Neuronal stem cell (in vitro differentiated cells): ENCODE measurements at regions not wholly inside any gene's neighbourhood (a gene's known extent, or its start where the extent isn't known, plus 50 kb on each side); places are given as distances from the start of the nearest gene placed in this dataset.
"Not testable (repeated sequence)": the region's sequence is repeated elsewhere in the genome, so short reads cannot be mapped to it uniquely, and the experiment has no call there.

Source experiments
- DNase-seq: peaks from one replicate; pipeline ENCODE4 v3.0.0-alpha.2; 2013; ENCODE audit warnings: low spot score
- H2AFZ ChIP-seq: one replicate; pipeline ENCODE4 v1.6.1; 2013; ENCODE audit warnings: mild to moderate bottlenecking, low read length, inconsistent platforms
- H2AK5ac ChIP-seq: 2 replicates; pipeline ENCODE4 v1.6.1; 2013; ENCODE audit warnings: low read depth, mild to moderate bottlenecking, inconsistent platforms, low read length, moderate library complexity, mixed read lengths
- H2BK120ac ChIP-seq: 2 replicates; pipeline ENCODE4 v1.6.1; 2013; ENCODE audit warnings: low read depth, mild to moderate bottlenecking, inconsistent platforms, low read length, moderate library complexity, mixed read lengths
- H2BK12ac ChIP-seq: one replicate; pipeline ENCODE4 v1.6.1; 2013; ENCODE audit warnings: low read length, inconsistent platforms
- H2BK15ac ChIP-seq: 2 replicates; pipeline ENCODE4 v1.6.1; 2013; ENCODE audit warnings: mild to moderate bottlenecking, low read length, inconsistent platforms, mixed read lengths
- H2BK5ac ChIP-seq: one replicate; pipeline ENCODE4 v1.6.1; 2013; ENCODE audit warnings: inconsistent platforms, mild to moderate bottlenecking, low read length, moderate library complexity
- H3K14ac ChIP-seq: one replicate; pipeline ENCODE4 v1.6.1; 2013; ENCODE audit warnings: low read length, inconsistent platforms
- H3K18ac ChIP-seq: 2 replicates; pipeline ENCODE4 v1.6.1; 2013; ENCODE audit warnings: low read length, inconsistent platforms
- H3K23ac ChIP-seq: 2 replicates; pipeline ENCODE4 v1.6.1; 2013; ENCODE audit warnings: low read depth, mild to moderate bottlenecking, mixed read lengths, low read length, inconsistent platforms; ENCODE audit not compliant: poor library complexity
- H3K27ac ChIP-seq: replicated peaks from 3 replicates; pipeline ENCODE4 v1.5.1; 2013; ENCODE audit warnings: low read length, inconsistent platforms
- H3K27me3 ChIP-seq, 3 experiments: 2 replicates each; pipeline ENCODE4 v1.6.1; 2013; ENCODE audit warnings: low read length in 3 of 3, mild to moderate bottlenecking in 2 of 3, inconsistent platforms in 1 of 3, low read depth in 1 of 3, mixed read lengths in 1 of 3, moderate library complexity in 1 of 3; ENCODE audit not compliant: control insufficient read depth in 3 of 3, insufficient read depth in 3 of 3
- H3K36me3 ChIP-seq, 2 donors: replicated peaks in 1 of 2; 2 replicates each; pipeline ENCODE4 v1.6.1; 2013; ENCODE audit warnings: low read length in 2 of 2; ENCODE audit not compliant: control insufficient read depth in 2 of 2, insufficient read depth in 2 of 2
- H3K4ac ChIP-seq: 2 replicates; pipeline ENCODE4 v1.6.1; 2013; ENCODE audit warnings: inconsistent platforms, mild to moderate bottlenecking, low read length, moderate library complexity
- H3K4me1 ChIP-seq, 2 donors: 1 replicate in 1 of 2; 2 replicates in 1 of 2; pipeline ENCODE4 v1.6.1; 2013; ENCODE audit warnings: low read length in 2 of 2, low read depth in 1 of 2; ENCODE audit not compliant: control insufficient read depth in 2 of 2, insufficient read depth in 1 of 2
- H3K4me2 ChIP-seq: one replicate; pipeline ENCODE4 v1.6.1; 2013; ENCODE audit warnings: mild to moderate bottlenecking, low read length, inconsistent platforms; ENCODE audit not compliant: insufficient read depth, poor library complexity, severe bottlenecking
- H3K4me3 ChIP-seq, 2 donors: 2 replicates each; pipeline ENCODE4 v1.5.1; 2013; ENCODE audit warnings: low read length in 2 of 2, mild to moderate bottlenecking in 2 of 2, inconsistent platforms in 1 of 2, moderate library complexity in 1 of 2
- H3K79me1 ChIP-seq: one replicate; pipeline ENCODE4 v1.6.1; 2013; ENCODE audit warnings: low read depth, mild to moderate bottlenecking, inconsistent platforms, low read length, moderate library complexity
- H3K9ac ChIP-seq: one replicate; pipeline ENCODE4 v1.6.1; 2013; ENCODE audit warnings: mild to moderate bottlenecking, low read depth, low read length, inconsistent platforms; ENCODE audit not compliant: poor library complexity
- H3K9me3 ChIP-seq, 2 donors: replicated peaks in 1 of 2; 2 replicates each; pipeline versions ENCODE3 to v1.6.1; 2013; ENCODE audit warnings: low read length in 2 of 2, mild to moderate bottlenecking in 2 of 2, inconsistent platforms in 1 of 2, low read depth in 1 of 2, mixed read lengths in 1 of 2, moderate library complexity in 1 of 2; ENCODE audit not compliant: control insufficient read depth in 2 of 2, insufficient read depth in 1 of 2
- H4K8ac ChIP-seq: one replicate; pipeline ENCODE4 v1.6.1; 2013; ENCODE audit warnings: low read depth, mild to moderate bottlenecking, inconsistent platforms, low read length, moderate library complexity
- H4K91ac ChIP-seq: one replicate; pipeline ENCODE4 v1.6.1; 2013; ENCODE audit warnings: low read length, low read depth, mild to moderate bottlenecking, inconsistent platforms; ENCODE audit not compliant: poor library complexity
- WGBS, 2 donors: extraction: QIAGEN DNeasy Blood & Tissue Kit; methylation state at CpG; one replicate each; pipeline ENCODE4 v1.1.7; 2013; ENCODE audit warnings: missing lambda C conversion rate in 2 of 2, mixed read lengths in 1 of 2; ENCODE audit not compliant: insufficient read length in 2 of 2, insufficient replicate concordance in 1 of 2; ENCODE audit errors: extremely low coverage in 2 of 2; 5-methylcytosine and 5-hydroxymethylcytosine counted together

- H3K4ac ChIP-seq, result no peak overlapping the region
- H2AFZ ChIP-seq, result no peak overlapping the region
- peaks cover 0 to 5% of the 10 kb centered on the region in 2 donors for H3K4me1 ChIP-seq
- no peaks in the 10 kb centered on the region for H3K36me3 ChIP-seq
- H2BK12ac ChIP-seq, result no peak overlapping the region
- no peak overlapping the region for H3K9ac ChIP-seq
- no peak overlapping the region for H4K91ac ChIP-seq
- no peak overlapping the region for H2BK5ac ChIP-seq
- H2BK120ac ChIP-seq, result no peak overlapping the region
- no peak overlapping the region for H3K14ac ChIP-seq
- H3K4me3 ChIP-seq, result no peak overlapping the region
- no peaks in the 10 kb centered on the region for H3K9me3 ChIP-seq
- H3K79me1 ChIP-seq, result no peaks in the 10 kb centered on the region
- no peaks in the 10 kb centered on the region for H3K27me3 ChIP-seq
- no peak overlapping the region for H3K4me2 ChIP-seq
- WGBS, 2 donors, result no CpG with 5 or more reads among the region's 4 CpGs
- no peak overlapping the region for H3K18ac ChIP-seq
- H3K27ac ChIP-seq, result no peak overlapping the region
- H3K23ac ChIP-seq, result no peak overlapping the region
- no peak overlapping the region for H2AK5ac ChIP-seq
- DNase-seq, result no peak
- no peak overlapping the region for H4K8ac ChIP-seq
- no peak overlapping the region for H2BK15ac ChIP-seq
These were observed 108.3 kb downstream of the SPP2 start for GRCh38 chr2:234158812-234159211.

GRCh38 chr2:234157817-234158588, 107.5 kb downstream of the SPP2 start:
- H3K14ac ChIP-seq, result no peak overlapping the region
- no peak overlapping the region for H3K23ac ChIP-seq
- DNase-seq, result no peak
- H3K9me3 ChIP-seq, result no peaks in the 10 kb centered on the region
- no peak overlapping the region for H4K91ac ChIP-seq
- H3K27me3 ChIP-seq, result no peaks in the 10 kb centered on the region
- no peak overlapping the region for H2BK120ac ChIP-seq
- no peak overlapping the region for H3K4ac ChIP-seq
- no peak overlapping the region for H3K27ac ChIP-seq
- H2BK12ac ChIP-seq, result no peak overlapping the region
- no peak overlapping the region for H2AK5ac ChIP-seq
- H2AFZ ChIP-seq, result no peak overlapping the region
- H3K4me1 ChIP-seq, result peaks cover 0 to 5% of the 10 kb centered on the region in 2 donors
- no CpG with 5 or more reads among the region's 3 CpGs for WGBS, 2 donors
- no peak overlapping the region for H3K9ac ChIP-seq
- no peak overlapping the region for H2BK15ac ChIP-seq
- no peaks in the 10 kb centered on the region for H3K36me3 ChIP-seq
- H4K8ac ChIP-seq, result no peak overlapping the region
- no peak overlapping the region for H3K4me3 ChIP-seq
- H3K18ac ChIP-seq, result no peak overlapping the region
- H3K4me2 ChIP-seq, result no peak overlapping the region
- no peaks in the 10 kb centered on the region for H3K79me1 ChIP-seq
- H2BK5ac ChIP-seq, result no peak overlapping the region

GRCh38 chr2:234156326-234156725, 105.8 kb downstream of the SPP2 start:
- Histone ChIP-seq H3K9me3 (peaks cover 0 to 1% of the 10 kb centered on the region in 2 donors), H2BK120ac (no peak overlapping the region), H2AFZ (no peak overlapping the region), H2BK15ac (no peak overlapping the region), H3K4me1 (peaks cover 0 to 5% of the 10 kb centered on the region in 2 donors), H3K4me3 (no peak overlapping the region), H2AK5ac (no peak overlapping the region), H3K14ac (no peak overlapping the region), H4K91ac (no peak overlapping the region), H3K23ac (no peak overlapping the region), H3K4ac (no peak overlapping the region), H3K36me3 (no peaks in the 10 kb centered on the region), H4K8ac (no peak overlapping the region), H3K27ac (no peak overlapping the region), H3K9ac (no peak overlapping the region), H2BK12ac (no peak overlapping the region), H3K79me1 (no peaks in the 10 kb centered on the region), H3K18ac (no peak overlapping the region), H3K4me2 (no peak overlapping the region), H2BK5ac (no peak overlapping the region), H3K27me3 (no peaks in the 10 kb centered on the region)
- no CpG with 5 or more reads among the region's 3 CpGs for WGBS, 2 donors
- DNase-seq, result no peak

- H3K23ac ChIP-seq, H3K79me1 ChIP-seq, H4K91ac ChIP-seq, H3K4me2 ChIP-seq, H2AFZ ChIP-seq, H3K14ac ChIP-seq, H3K27me3 ChIP-seq, H3K4me3 ChIP-seq, H3K36me3 ChIP-seq, H2BK120ac ChIP-seq, H3K9me3 ChIP-seq, H2BK15ac ChIP-seq, H3K4ac ChIP-seq, H3K9ac ChIP-seq, H3K4me1 ChIP-seq, H4K8ac ChIP-seq, H2BK5ac ChIP-seq, H2AK5ac ChIP-seq, H2BK12ac ChIP-seq, H3K27ac ChIP-seq, DNase-seq, H3K18ac ChIP-seq: not testable (repeated sequence)
- no CpG with 5 or more reads among the region's 2 CpGs for WGBS, 2 donors
These were observed 102.3 kb downstream of the SPP2 start for GRCh38 chr2:234152835-234153234.
